Ishikawa (cell line): ENCODE measurements at regions not wholly inside any gene's neighbourhood (a gene's known extent, or its start where the extent isn't known, plus 50 kb on each side); places are given as distances from the start of the nearest gene placed in this dataset.

Source experiments
- CEBPB ChIP-seq: IDR thresholded peaks from 2 replicates; pipeline ENCODE4 v1.6.1; 2012
- CREB1 ChIP-seq: IDR thresholded peaks from 2 replicates; pipeline ENCODE4 v1.6.1; 2012; ENCODE audit warnings: low read depth
- EGR1 ChIP-seq: IDR thresholded peaks from 2 replicates; pipeline ENCODE4 v1.6.1; 2012
- EP300 ChIP-seq: IDR thresholded peaks from 2 replicates; pipeline ENCODE4 v1.6.1; 2012; ENCODE audit warnings: borderline replicate concordance
- FOXM1 ChIP-seq: IDR thresholded peaks from 2 replicates; pipeline ENCODE4 v1.6.1; 2012; ENCODE audit warnings: low read depth, borderline replicate concordance
- MAX ChIP-seq: IDR thresholded peaks from 2 replicates; pipeline ENCODE4 v1.6.1; 2012
- NFIC ChIP-seq: IDR thresholded peaks from 2 replicates; pipeline ENCODE4 v1.6.1; 2012
- RAD21 ChIP-seq: IDR thresholded peaks from 2 replicates; pipeline ENCODE4 v1.6.1; 2012; ENCODE audit warnings: low read depth
- REST ChIP-seq: IDR thresholded peaks from 2 replicates; pipeline ENCODE4 v1.6.1; 2012; ENCODE audit warnings: low read depth, mild to moderate bottlenecking
- TAF1 ChIP-seq: IDR thresholded peaks from 2 replicates; pipeline ENCODE4 v1.6.1; 2012; ENCODE audit warnings: low read depth, mild to moderate bottlenecking
- TCF12 ChIP-seq: IDR thresholded peaks from 2 replicates; pipeline ENCODE4 v1.6.1; 2012; ENCODE audit warnings: low read depth
- TEAD4 ChIP-seq: IDR thresholded peaks from 2 replicates; pipeline ENCODE4 v1.6.1; 2012
- USF1 ChIP-seq: IDR thresholded peaks from 2 replicates; pipeline ENCODE4 v1.6.1; 2012
- YY1 ChIP-seq: IDR thresholded peaks from 2 replicates; pipeline ENCODE4 v1.6.1; 2012; ENCODE audit warnings: low read depth
- ZBTB7A ChIP-seq: IDR thresholded peaks from 2 replicates; pipeline ENCODE4 v1.6.1; 2012; ENCODE audit warnings: low read depth

GRCh38 chr5:57598097-57598496 lies 115.5 kb upstream of the ACTBL2 start:
- TF ChIP-seq TAF1: no peak
- TF ChIP-seq USF1: no peak
- TF ChIP-seq EP300: no peak
- no peak for TF ChIP-seq TCF12
- TF ChIP-seq NFIC: no peak
- TF ChIP-seq FOXM1: no peak
- no peak for TF ChIP-seq REST
- TF ChIP-seq RAD21: no peak
- TF ChIP-seq CEBPB: no peak
- TF ChIP-seq ZBTB7A: no peak

- no peak for TF ChIP-seq YY1
- TF ChIP-seq TEAD4: no peak
- no peak for TF ChIP-seq NFIC
- no peak for TF ChIP-seq MAX
- TF ChIP-seq EP300: no peak
- no peak for TF ChIP-seq ZBTB7A
- no peak for TF ChIP-seq CEBPB
- no peak for TF ChIP-seq FOXM1
- no peak for TF ChIP-seq CREB1
- no peak for TF ChIP-seq TCF12
These were observed 112.9 kb upstream of the ACTBL2 start for GRCh38 chr5:57595523-57595991.

- TF ChIP-seq USF1 (no peak), MAX (no peak), FOXM1 (no peak), EP300 (no peak), YY1 (no peak), EGR1 (no peak), CREB1 (no peak), CEBPB (no peak), NFIC (no peak), TEAD4 (no peak), TAF1 (no peak), TCF12 (no peak), REST (no peak), ZBTB7A (no peak)
These were observed 111.8 kb upstream of the ACTBL2 start for GRCh38 chr5:57594436-57594835.

- TF ChIP-seq TAF1 (no peak), TEAD4 (no peak), CREB1 (no peak), USF1 (no peak), MAX (no peak), YY1 (no peak), FOXM1 (no peak), CEBPB (no peak), REST (no peak), ZBTB7A (no peak), EGR1 (no peak), TCF12 (no peak)
These were observed 109.6 kb upstream of the ACTBL2 start for GRCh38 chr5:57592236-57592635.
